Bronchial epithelial cell (primary cell): ENCODE measurements at regions not wholly inside any gene's neighbourhood (a gene's known extent, or its start where the extent isn't known, plus 50 kb on each side); places are given as distances from the start of the nearest gene placed in this dataset.

Source experiments
- DNase-seq: peaks from one replicate; pipeline ENCODE4 v3.0.0-alpha.2; 2010; ENCODE audit warnings: low read depth
- FAIRE-seq: peaks from 2 replicates; lab custom pipeline; 2011; peaks lifted over from hg19 to GRCh38; lab: Jason Lieb, UNC
- H3K27me3 ChIP-seq: 2 replicates; pipeline ENCODE4 v1.5.1; 2011; ENCODE audit warnings: low read length; ENCODE audit not compliant: control insufficient read depth, insufficient read depth
- H3K36me3 ChIP-seq: 2 replicates; pipeline ENCODE4 v1.5.1; 2011; ENCODE audit warnings: low read length; ENCODE audit not compliant: control insufficient read depth, insufficient read depth
- H3K4me3 ChIP-seq: 2 replicates; pipeline ENCODE4 v1.5.1; 2011; ENCODE audit warnings: mild to moderate bottlenecking, low read depth, low read length, control low read depth
- CTCF ChIP-seq: IDR thresholded peaks from 2 replicates; pipeline ENCODE4 v1.5.1; 2011; ENCODE audit warnings: mild to moderate bottlenecking, moderate library complexity, low read length, control low read depth, inconsistent platforms; ENCODE audit not compliant: insufficient read depth, severe bottlenecking

GRCh38 chr3:35968043-35968622, 328.8 kb downstream of the ARPP21 start:
- no peak for DNase-seq
- FAIRE-seq, result no peak
- no peaks in the 10 kb centered on the region for H3K36me3 ChIP-seq
- no peak overlapping the region for H3K4me3 ChIP-seq
- peaks cover 4% of the 10 kb centered on the region for H3K27me3 ChIP-seq
- no peak for TF ChIP-seq CTCF

GRCh38 chr3:35969406-35969805, 330.1 kb downstream of the ARPP21 start:
- no peak for TF ChIP-seq CTCF
- H3K27me3 ChIP-seq, result peaks cover 4% of the 10 kb centered on the region
- FAIRE-seq, result no peak
- no peaks in the 10 kb centered on the region for H3K36me3 ChIP-seq
- H3K4me3 ChIP-seq, result no peak overlapping the region
- no peak for DNase-seq

GRCh38 chr3:35970793-35971192, 331.5 kb downstream of the ARPP21 start:
- DNase-seq, result no peak
- no peak for TF ChIP-seq CTCF
- no peak for FAIRE-seq
- H3K27me3 ChIP-seq, result peaks cover 4% of the 10 kb centered on the region
- H3K4me3 ChIP-seq, result no peak overlapping the region
- H3K36me3 ChIP-seq, result no peaks in the 10 kb centered on the region

GRCh38 chr3:35971686-35972085, 332.4 kb downstream of the ARPP21 start:
- H3K36me3 ChIP-seq, result no peaks in the 10 kb centered on the region
- H3K4me3 ChIP-seq, result no peak overlapping the region
- FAIRE-seq (no peak), DNase-seq (no peak)
- no peak for TF ChIP-seq CTCF
- peaks cover 4% of the 10 kb centered on the region for H3K27me3 ChIP-seq

- Histone ChIP-seq H3K4me3 (no peak overlapping the region), H3K27me3 (no peaks in the 10 kb centered on the region), H3K36me3 (no peaks in the 10 kb centered on the region)
- FAIRE-seq (no peak), DNase-seq (no peak)
- TF ChIP-seq CTCF, result no peak
These were observed 335.5 kb downstream of the ARPP21 start for GRCh38 chr3:35974872-35975271.

GRCh38 chr3:35986161-35986560, 346.8 kb downstream of the ARPP21 start:
- no peaks in the 10 kb centered on the region for H3K27me3 ChIP-seq
- no peak for TF ChIP-seq CTCF
- DNase-seq (no peak), FAIRE-seq (no peak)
- no peaks in the 10 kb centered on the region for H3K36me3 ChIP-seq
- no peak overlapping the region for H3K4me3 ChIP-seq
